ENCODE measurements at regions not wholly inside any gene's neighbourhood (a gene's known extent, or its start where the extent isn't known, plus 50 kb on each side); places are given as distances from the start of the nearest gene placed in this dataset.

- no peak for TF ChIP-seq CTCF (IDR thresholded peaks at IDR 0.05; ENCODE audit: low read depth, low read length)
- H3K4me3 ChIP-seq (replicated peaks in 1 of 2; ENCODE audit: low read depth in 2 of 2, low read length in 2 of 2) = no peak overlapping the region
- DNase-seq (ENCODE audit: low read depth in 2 of 2) = no peak
Observed at GRCh38 chr15:93519599-93519998, 430.6 kb upstream of the RGMA start.

GRCh38 chr15:93517176-93517575 is 428.2 kb upstream of the RGMA start:
- no peak for DNase-seq (ENCODE audit: low read depth in 2 of 2)
- no peak for TF ChIP-seq CTCF (IDR thresholded peaks at IDR 0.05; ENCODE audit: low read depth, low read length)
- no peak overlapping the region for H3K4me3 ChIP-seq (replicated peaks in 1 of 2; ENCODE audit: low read depth in 2 of 2, low read length in 2 of 2)

GRCh38 chr15:93515256-93516051 is 426.4 kb upstream of the RGMA start:
- DNase-seq (ENCODE audit: low read depth in 2 of 2) = no peak
- H3K4me3 ChIP-seq (replicated peaks in 1 of 2; ENCODE audit: low read depth in 2 of 2, low read length in 2 of 2) = no peak overlapping the region
- TF ChIP-seq CTCF (IDR thresholded peaks at IDR 0.05; ENCODE audit: low read depth, low read length) = no peak

GRCh38 chr15:93506646-93507045 is 417.6 kb upstream of the RGMA start:
- no peak for TF ChIP-seq CTCF (IDR thresholded peaks at IDR 0.05; ENCODE audit: low read depth, low read length)
- H3K4me3 ChIP-seq (replicated peaks in 1 of 2; ENCODE audit: low read depth in 2 of 2, low read length in 2 of 2) = no peak overlapping the region
- DNase-seq (ENCODE audit: low read depth in 2 of 2) = no peak

- no peak for DNase-seq (ENCODE audit: low read depth in 2 of 2)
- TF ChIP-seq CTCF (IDR thresholded peaks at IDR 0.05; ENCODE audit: low read depth, low read length) = no peak
- no peak overlapping the region for H3K4me3 ChIP-seq (replicated peaks in 1 of 2; ENCODE audit: low read depth in 2 of 2, low read length in 2 of 2)
Observed at GRCh38 chr15:93505506-93505905, 416.5 kb upstream of the RGMA start.

- DNase-seq (ENCODE audit: low read depth in 2 of 2) = no peak
- no peak for TF ChIP-seq CTCF (IDR thresholded peaks at IDR 0.05; ENCODE audit: low read depth, low read length)
- no peak overlapping the region for H3K4me3 ChIP-seq (replicated peaks in 1 of 2; ENCODE audit: low read depth in 2 of 2, low read length in 2 of 2)
Observed at GRCh38 chr15:93501946-93502345, 412.9 kb upstream of the RGMA start.

GRCh38 chr15:93500155-93500554 is 411.1 kb upstream of the RGMA start:
- no peak for DNase-seq (ENCODE audit: low read depth in 2 of 2)
- H3K4me3 ChIP-seq (replicated peaks in 1 of 2; ENCODE audit: low read depth in 2 of 2, low read length in 2 of 2) = no peak overlapping the region
- TF ChIP-seq CTCF (IDR thresholded peaks at IDR 0.05; ENCODE audit: low read depth, low read length) = no peak

Measured in cardiac fibroblast (primary cell).